Vagina (tissue), 2 donors: ENCODE measurements at regions not wholly inside any gene's neighbourhood (a gene's known extent, or its start where the extent isn't known, plus 50 kb on each side); places are given as distances from the start of the nearest gene placed in this dataset.

Source experiments
- POLR2A ChIP-seq, 2 donors: fragments of 450-650 bp; IDR thresholded peaks; one replicate each; pipeline ENCODE4 v1.6.1; 2017; ENCODE audit warnings: antibody characterized with exemption in 2 of 2, mild to moderate bottlenecking in 2 of 2, moderate library complexity in 2 of 2
- TF ChIP-seq, protein P1 (sequence below), 3 experiments: fragments of 450-650 bp in 2 of 3; fragments of 200-600 bp in 1 of 3; sonication (generic) in 1 of 3; IDR thresholded peaks; one replicate each; pipeline ENCODE4 v1.5.1; 2017 to 2019; ENCODE audit warnings: antibody characterized with exemption in 3 of 3, mild to moderate bottlenecking in 2 of 3, moderate library complexity in 2 of 3

DNA sequence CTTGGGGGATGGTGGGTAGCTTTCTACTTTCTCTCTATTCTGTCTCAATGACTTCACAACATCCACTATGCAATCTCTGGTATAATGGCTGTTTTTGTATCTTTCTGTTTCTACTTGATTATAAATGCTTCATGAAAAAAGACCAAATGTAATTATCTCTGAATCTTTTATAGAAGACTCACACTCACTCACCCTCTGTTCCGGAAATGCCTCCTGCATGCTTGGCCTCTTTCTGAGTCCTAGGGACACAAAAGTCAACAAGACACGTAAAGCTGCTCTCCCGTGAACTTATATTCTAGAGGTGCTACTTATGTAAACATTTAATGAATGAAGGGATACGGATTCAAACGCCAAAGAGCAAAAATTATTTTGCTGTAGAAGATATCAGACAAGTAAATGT, 502.2 kb upstream of the SOX11 start:
- no peak for TF ChIP-seq POLR2A (IDR thresholded peaks at IDR 0.05)
- TF ChIP-seq, protein P1, sequence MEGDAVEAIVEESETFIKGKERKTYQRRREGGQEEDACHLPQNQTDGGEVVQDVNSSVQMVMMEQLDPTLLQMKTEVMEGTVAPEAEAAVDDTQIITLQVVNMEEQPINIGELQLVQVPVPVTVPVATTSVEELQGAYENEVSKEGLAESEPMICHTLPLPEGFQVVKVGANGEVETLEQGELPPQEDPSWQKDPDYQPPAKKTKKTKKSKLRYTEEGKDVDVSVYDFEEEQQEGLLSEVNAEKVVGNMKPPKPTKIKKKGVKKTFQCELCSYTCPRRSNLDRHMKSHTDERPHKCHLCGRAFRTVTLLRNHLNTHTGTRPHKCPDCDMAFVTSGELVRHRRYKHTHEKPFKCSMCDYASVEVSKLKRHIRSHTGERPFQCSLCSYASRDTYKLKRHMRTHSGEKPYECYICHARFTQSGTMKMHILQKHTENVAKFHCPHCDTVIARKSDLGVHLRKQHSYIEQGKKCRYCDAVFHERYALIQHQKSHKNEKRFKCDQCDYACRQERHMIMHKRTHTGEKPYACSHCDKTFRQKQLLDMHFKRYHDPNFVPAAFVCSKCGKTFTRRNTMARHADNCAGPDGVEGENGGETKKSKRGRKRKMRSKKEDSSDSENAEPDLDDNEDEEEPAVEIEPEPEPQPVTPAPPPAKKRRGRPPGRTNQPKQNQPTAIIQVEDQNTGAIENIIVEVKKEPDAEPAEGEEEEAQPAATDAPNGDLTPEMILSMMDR (IDR thresholded peaks at IDR 0.05) = no peak
